GM18517 (cell line): ENCODE measurements at regions not wholly inside any gene's neighbourhood (a gene's known extent, or its start where the extent isn't known, plus 50 kb on each side); places are given as distances from the start of the nearest gene placed in this dataset.
A peak's percentile ranks its signal among the peaks of the same experiment; 100 is the strongest.

Experiments used
- ATAC-seq: cut with Tn5 transposase; IDR thresholded peaks from one replicate; pipeline ENCODE4 v1.9.1; 2021; ENCODE audit warnings: mild to moderate bottlenecking, moderate library complexity; ENCODE audit not compliant: unreplicated experiment

GRCh38 chr3:24963762-24964625, 464.1 kb upstream of the RARB start:
- no peak for ATAC-seq

GRCh38 chr3:24965706-24966385, 462.2 kb upstream of the RARB start:
- no peak for ATAC-seq

- ATAC-seq, result no peak
Observed at GRCh38 chr3:24968036-24968435, 460.0 kb upstream of the RARB start.

- ATAC-seq, result no peak
Observed at GRCh38 chr3:24972491-24972890, 455.6 kb upstream of the RARB start.

GRCh38 chr3:24981309-24981708, 446.8 kb upstream of the RARB start:
- no peak for ATAC-seq

GRCh38 chr3:24981924-24982323, 446.1 kb upstream of the RARB start:
- no peak for ATAC-seq

GRCh38 chr3:24985668-24986067, 442.4 kb upstream of the RARB start:
- no peak for ATAC-seq

GRCh38 chr3:24986612-24987011, 441.5 kb upstream of the RARB start:
- no peak for ATAC-seq

GRCh38 chr3:24999357-24999756, 428.7 kb upstream of the RARB start:
- ATAC-seq, result no peak

GRCh38 chr3:25000971-25001591, 427.0 kb upstream of the RARB start:
- no peak for ATAC-seq

GRCh38 chr3:25002052-25002451, 426.0 kb upstream of the RARB start:
- no peak for ATAC-seq

GRCh38 chr3:25007974-25008658, 419.9 kb upstream of the RARB start:
- peak; percentile 98 for ATAC-seq

GRCh38 chr3:25009665-25010064, 418.4 kb upstream of the RARB start:
- ATAC-seq, result no peak

GRCh38 chr3:25015599-25015998, 412.5 kb upstream of the RARB start:
- ATAC-seq, result no peak

- ATAC-seq, result no peak
Observed at GRCh38 chr3:25018909-25019308, 409.2 kb upstream of the RARB start.

- ATAC-seq, result no peak
Observed at GRCh38 chr3:25019506-25019905, 408.6 kb upstream of the RARB start.

GRCh38 chr3:25021816-25022215, 406.2 kb upstream of the RARB start:
- ATAC-seq, result no peak

GRCh38 chr3:25023876-25024275, 404.2 kb upstream of the RARB start:
- no peak for ATAC-seq

- ATAC-seq, result no peak
Observed at GRCh38 chr3:25025236-25025635, 402.8 kb upstream of the RARB start.

GRCh38 chr3:25027650-25028049, 400.4 kb upstream of the RARB start:
- ATAC-seq, result no peak

GRCh38 chr3:25029820-25030219, 398.2 kb upstream of the RARB start:
- no peak for ATAC-seq
